SHP77 (cell line): ENCODE measurements at regions not wholly inside any gene's neighbourhood (a gene's known extent, or its start where the extent isn't known, plus 50 kb on each side); places are given as distances from the start of the nearest gene placed in this dataset.

Experiments
- DNase-seq, 2 experiments: peaks; one replicate each; lab custom pipeline; 2025; lab: John Stamatoyannopoulos, UW

- no peak for DNase-seq
These were observed 1382.0 kb upstream of the CELF2 start for GRCh38 chr10:9635691-9636090.

DNA sequence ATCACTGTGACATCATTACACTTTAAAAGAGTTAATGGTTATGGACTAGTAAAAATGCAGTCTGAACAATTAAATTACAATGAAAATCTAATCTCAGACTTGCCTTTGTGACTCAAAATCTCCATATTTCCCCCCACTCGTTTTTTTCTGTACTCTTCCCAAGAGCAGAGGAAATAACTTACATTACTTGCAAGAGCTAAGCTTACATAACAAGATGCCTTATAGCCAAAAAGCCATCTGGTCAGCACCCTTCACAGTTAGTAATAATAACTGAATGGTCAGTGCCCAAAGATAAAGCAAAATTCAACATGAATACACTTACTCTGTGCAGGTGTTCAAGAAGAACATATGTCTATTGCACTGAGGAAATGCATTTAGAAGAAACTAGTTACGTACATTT, 1381.5 kb upstream of the CELF2 start:
- DNase-seq, result no peak

GRCh38 chr10:9643782-9644181, 1373.9 kb upstream of the CELF2 start:
- no peak for DNase-seq

DNA sequence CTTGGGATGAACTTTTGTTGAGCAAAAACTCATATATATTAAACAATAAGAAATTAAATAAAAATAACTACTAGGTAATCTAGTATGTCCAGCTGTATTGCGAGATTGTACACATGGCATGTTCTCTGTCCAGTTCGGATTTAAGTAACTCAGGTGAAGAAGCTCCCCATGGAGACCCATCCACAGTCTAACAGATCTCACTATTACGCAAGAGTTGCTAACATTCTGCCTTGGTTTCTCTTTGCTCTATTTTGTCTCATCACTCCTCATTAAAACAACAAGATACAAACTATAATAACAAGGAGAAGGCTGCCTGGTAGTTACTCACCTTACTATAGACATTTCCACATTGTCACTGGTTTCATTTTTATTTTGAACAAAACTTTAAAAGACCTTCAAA, 1372.3 kb upstream of the CELF2 start:
- no peak for DNase-seq

DNA sequence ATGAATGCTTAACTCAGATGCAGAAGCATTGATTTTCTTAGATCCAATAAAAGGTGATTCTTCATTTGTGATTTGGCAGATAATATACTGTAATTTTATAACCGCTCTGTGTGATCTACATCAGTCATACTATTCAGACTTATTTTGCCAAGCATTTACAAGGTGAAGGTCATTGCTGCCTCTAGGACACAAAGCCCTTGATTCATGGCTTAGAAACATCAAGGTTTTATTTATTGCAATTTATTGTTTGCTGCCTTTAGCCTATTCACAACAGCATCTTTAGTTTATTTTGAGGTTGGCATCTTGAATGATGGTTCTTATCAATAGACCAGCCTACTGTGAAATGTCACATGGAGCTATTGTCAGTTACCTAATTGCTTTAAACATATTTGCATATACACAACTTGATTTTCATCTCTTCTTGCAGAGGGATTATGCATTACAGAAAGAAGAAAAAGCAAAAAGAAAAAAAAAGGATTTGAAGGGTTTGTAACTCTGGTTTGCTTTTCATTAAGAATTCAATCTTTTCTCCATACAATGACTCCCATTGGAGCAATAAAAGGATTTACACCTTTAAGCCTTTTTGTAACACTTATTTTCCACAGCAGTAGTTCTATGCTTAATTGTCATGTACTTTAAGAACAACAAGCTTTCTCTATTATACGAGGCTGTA, 1371.6 kb upstream of the CELF2 start:
- no peak for DNase-seq

DNA sequence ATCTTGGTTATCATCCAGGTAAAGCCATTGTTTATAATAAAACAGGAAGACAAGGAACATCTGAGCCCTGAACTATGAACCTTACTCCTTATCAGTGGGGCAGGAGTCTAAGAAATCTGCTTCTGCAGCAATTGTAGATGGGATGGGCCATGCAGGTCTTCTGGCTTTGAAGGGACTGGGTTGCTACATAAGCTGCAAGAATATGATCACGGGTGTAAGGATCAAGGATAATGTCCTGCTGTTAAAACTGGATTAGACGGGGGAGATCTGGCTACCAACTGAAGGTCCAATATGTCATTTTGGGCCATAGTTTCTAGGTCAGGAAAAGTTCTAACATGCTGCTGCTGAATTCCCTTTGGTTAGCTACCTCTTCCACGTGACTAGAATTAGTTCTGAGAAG, 1363.4 kb upstream of the CELF2 start:
- DNase-seq, result no peak

GRCh38 chr10:9656386-9656785, 1361.3 kb upstream of the CELF2 start:
- DNase-seq, result no peak

DNA sequence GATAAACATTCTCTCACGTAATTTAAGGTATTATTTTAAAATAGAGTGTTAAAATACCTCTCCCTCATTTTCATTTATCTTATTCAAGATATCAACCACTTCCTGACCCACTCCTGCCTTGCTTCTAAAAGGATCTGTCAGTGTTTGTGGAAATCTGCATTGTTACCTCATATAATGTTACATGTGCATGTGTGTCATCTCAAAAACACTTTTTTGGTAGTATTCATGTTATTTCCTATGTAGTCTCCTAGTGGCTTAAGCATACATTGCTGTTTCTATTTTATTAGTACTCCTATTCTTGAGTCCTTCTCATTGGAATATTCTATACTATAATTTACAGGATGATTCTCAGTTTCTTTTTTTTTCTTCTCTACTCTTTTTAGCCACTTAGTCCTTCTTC, 1360.7 kb upstream of the CELF2 start:
- DNase-seq, result no peak

DNA sequence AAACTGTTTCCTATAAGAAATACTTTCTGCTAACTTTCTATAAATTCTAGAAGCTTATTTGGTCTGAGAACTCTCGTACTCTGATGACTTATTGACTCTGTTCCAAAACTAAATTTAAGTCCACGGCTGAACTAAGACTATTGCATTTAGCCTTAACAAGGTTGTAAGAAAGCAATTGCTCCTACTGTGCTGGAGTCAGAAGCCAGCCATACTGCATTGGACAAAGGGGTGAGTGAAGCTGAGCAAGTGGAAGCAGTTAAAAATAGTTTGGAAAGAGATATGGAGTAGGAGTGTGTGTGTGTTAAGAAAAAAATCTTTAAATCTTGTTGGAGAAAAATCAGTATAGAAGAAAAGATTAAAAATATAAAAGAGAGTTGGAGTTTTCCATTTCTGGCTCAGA, 1360.1 kb upstream of the CELF2 start:
- DNase-seq, result no peak

- DNase-seq, result no peak
These were observed 1349.3 kb upstream of the CELF2 start for GRCh38 chr10:9668411-9668810.

DNA sequence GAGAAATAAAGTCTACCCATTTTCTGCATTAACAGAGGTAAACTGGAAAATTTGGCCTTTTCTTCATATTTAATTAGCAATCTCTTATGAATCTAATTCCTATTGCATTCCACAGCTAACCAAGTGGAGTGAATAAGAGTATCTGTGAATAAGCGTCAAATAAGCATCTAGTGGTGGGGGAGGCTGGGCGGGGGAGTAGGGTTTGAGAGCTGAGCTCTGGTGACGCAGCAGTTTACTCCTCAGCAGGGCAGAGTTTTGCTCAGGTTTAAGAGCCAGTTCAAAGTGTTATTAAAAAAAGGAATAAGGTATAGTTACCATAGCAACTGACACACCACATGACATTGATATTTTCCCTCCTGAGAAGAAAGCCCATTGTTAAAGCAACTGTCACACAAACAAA, 1346.8 kb upstream of the CELF2 start:
- no peak for DNase-seq

DNA sequence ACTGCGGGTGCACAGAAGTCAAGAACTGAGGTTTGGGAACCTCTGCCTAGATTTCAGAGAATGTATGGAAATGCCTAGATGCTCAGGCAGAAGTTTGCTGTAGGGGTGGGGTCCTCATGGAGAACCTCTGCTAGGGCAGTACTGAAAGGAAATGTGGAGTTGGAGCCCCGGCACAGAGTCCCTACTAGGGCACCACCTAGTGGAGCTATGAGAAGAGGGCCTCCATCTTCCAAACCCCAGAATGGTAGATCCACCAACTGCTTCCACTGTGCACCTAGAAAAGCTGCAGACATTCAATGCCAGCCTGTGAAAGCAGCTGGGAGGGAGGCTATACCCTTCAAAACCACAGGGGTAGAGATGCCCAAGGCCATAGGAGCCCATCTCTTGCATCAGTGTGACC, 1336.0 kb upstream of the CELF2 start:
- DNase-seq, result no peak

DNA sequence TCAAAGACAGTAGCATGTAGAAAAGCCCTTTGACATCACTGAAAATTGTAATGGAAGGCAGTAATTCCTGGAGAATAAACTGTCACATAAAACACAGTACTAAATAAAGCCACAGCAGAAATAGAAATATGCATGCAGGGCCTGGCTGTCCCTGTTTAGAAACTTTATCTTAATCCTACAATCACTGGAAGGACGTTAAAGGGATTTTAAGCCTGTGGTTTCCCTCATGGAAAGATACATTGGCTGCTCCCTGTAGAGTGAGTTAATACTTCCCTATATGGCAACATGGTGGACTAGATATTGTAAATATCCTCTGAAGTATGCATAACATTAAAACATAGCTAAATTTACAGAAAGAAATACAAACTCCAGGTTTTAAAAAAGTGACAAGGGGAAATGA, 1334.9 kb upstream of the CELF2 start:
- no peak for DNase-seq

GRCh38 chr10:9684186-9684585, 1333.5 kb upstream of the CELF2 start:
- no peak for DNase-seq

- no peak for DNase-seq
These were observed 1332.1 kb upstream of the CELF2 start for GRCh38 chr10:9685596-9685995.

DNA sequence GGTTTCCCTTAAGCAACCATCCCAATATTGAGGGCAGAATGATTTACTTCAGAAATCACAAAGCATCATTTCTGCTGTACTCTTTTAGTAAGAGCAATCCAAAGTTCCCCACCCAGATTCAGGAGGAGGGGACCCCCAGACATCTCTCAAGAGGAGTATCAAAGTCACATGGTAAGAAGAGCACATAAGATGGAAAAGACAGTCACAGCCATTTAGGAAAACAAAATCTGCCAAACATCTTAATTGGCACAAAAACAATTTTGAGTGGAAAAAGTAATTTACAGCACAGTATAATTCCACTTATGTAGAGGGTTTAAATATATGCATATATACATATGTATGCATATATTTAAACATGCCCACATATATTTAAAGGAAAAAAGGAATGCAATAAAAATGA, 1329.0 kb upstream of the CELF2 start:
- DNase-seq, result no peak

GRCh38 chr10:9707216-9707615, 1310.5 kb upstream of the CELF2 start:
- DNase-seq, result no peak

GRCh38 chr10:9709849-9710248, 1307.8 kb upstream of the CELF2 start:
- DNase-seq, result no peak

- no peak for DNase-seq
These were observed 1305.3 kb upstream of the CELF2 start for GRCh38 chr10:9712393-9712792.

GRCh38 chr10:9719246-9719645, 1298.4 kb upstream of the CELF2 start:
- no peak for DNase-seq

DNA sequence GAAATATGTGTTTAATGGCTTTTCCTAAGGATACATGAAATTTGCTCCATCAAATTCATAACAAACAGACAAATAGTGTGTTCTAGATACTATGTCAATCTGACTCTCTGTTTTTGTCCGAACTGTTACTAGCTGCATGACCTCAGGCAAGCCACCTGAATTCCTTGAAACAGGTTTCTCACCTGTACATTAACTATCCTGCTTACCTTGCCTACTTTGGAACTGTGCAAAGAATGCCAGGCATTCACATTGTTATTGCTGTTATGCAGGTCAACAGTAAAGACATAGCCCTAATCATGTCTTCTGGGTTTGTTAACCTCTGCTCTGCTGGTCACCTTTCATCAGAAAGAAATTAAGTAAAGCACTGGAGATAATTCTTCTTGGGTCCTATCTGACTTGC, 1283.9 kb upstream of the CELF2 start:
- DNase-seq, result no peak

DNA sequence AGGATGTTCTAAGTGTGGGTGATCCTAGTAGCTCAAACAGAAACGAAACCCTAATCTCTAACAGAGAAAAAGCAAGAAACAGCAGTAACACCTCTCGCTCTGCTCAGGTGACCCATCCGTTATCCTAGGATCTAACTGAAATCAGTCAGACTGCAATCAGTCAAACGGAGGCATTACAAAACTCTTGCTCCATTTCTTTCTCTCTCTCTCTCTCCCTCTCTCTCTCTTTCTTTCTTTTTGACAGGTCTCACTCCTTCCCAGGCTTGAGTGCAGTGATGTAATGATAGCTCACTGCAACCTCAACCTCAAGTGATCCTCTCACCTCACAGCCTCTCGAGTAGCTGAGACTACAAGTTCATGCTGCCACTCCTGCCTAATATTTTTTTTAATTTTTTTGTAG, 1283.5 kb upstream of the CELF2 start:
- DNase-seq, result no peak

GRCh38 chr10:9735731-9736130, 1281.9 kb upstream of the CELF2 start:
- no peak for DNase-seq

GRCh38 chr10:9743639-9744038, 1274.0 kb upstream of the CELF2 start:
- DNase-seq, result no peak

DNA sequence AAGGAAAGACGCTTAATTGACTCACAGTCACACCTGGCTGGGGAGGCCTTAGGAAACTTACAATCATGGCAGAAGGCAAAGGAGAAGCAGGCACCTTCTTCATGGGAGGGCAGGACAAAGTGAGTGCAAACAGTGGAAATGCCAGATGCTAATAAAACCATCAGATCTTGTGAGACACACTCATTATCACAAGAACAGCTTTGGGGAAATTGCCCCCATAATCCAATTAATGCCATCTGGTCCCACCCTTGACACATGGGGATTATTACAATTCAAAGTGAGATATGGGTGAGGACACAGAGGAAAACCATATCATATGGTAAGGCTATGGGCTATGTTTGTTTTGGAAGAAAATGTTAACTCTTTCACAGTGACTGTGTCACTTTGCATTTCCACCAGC, 1272.5 kb upstream of the CELF2 start:
- no peak for DNase-seq
